IPS-15b (cell line): ENCODE measurements at regions not wholly inside any gene's neighbourhood (a gene's known extent, or its start where the extent isn't known, plus 50 kb on each side); places are given as distances from the start of the nearest gene placed in this dataset.

Source experiments
- H3K27me3 ChIP-seq: one replicate; pipeline ENCODE4 v1.6.1; 2013; ENCODE audit warnings: low read length; ENCODE audit not compliant: control insufficient read depth, insufficient read depth
- H3K36me3 ChIP-seq: one replicate; pipeline ENCODE4 v1.6.1; 2013; ENCODE audit warnings: low read length; ENCODE audit not compliant: control insufficient read depth, insufficient read depth
- H3K4me1 ChIP-seq: one replicate; pipeline ENCODE4 v1.6.1; 2013; ENCODE audit warnings: mild to moderate bottlenecking, low read length; ENCODE audit not compliant: control insufficient read depth, insufficient read depth
- H3K4me3 ChIP-seq: one replicate; pipeline ENCODE4 v1.5.1; 2013; ENCODE audit warnings: low read depth, low read length
- H3K9ac ChIP-seq: one replicate; pipeline ENCODE4 v1.6.1; 2013; ENCODE audit warnings: low read depth, mild to moderate bottlenecking, low read length
- H3K9me3 ChIP-seq: one replicate; pipeline ENCODE4 v1.6.1; 2013; ENCODE audit warnings: mild to moderate bottlenecking, low read length; ENCODE audit not compliant: control insufficient read depth, insufficient read depth

- Histone ChIP-seq H3K9me3 (no peaks in the 10 kb centered on the region), H3K4me1 (peaks cover 9% of the 10 kb centered on the region), H3K27me3 (no peaks in the 10 kb centered on the region), H3K4me3 (no peak overlapping the region), H3K9ac (no peak overlapping the region), H3K36me3 (no peaks in the 10 kb centered on the region)
These were observed 57.5 kb upstream of the KLF3 start for GRCh38 chr4:38606587-38606905.

GRCh38 chr4:38609614-38610013 is 54.4 kb upstream of the KLF3 start:
- Histone ChIP-seq H3K27me3 (no peaks in the 10 kb centered on the region), H3K9me3 (no peaks in the 10 kb centered on the region), H3K4me3 (no peak overlapping the region), H3K9ac (no peak overlapping the region), H3K36me3 (no peaks in the 10 kb centered on the region), H3K4me1 (peaks cover 9% of the 10 kb centered on the region)

- no peaks in the 10 kb centered on the region for H3K27me3 ChIP-seq
- H3K36me3 ChIP-seq = no peaks in the 10 kb centered on the region
- H3K9me3 ChIP-seq = no peaks in the 10 kb centered on the region
- H3K4me1 ChIP-seq = peaks cover 3% of the 10 kb centered on the region
- H3K9ac ChIP-seq = no peak overlapping the region
- H3K4me3 ChIP-seq = no peak overlapping the region
These were observed 53.5 kb upstream of the KLF3 start for GRCh38 chr4:38610521-38610920.

- H3K4me1 ChIP-seq = peaks cover 2% of the 10 kb centered on the region
- H3K36me3 ChIP-seq = no peaks in the 10 kb centered on the region
- no peak overlapping the region for H3K4me3 ChIP-seq
- H3K9ac ChIP-seq = no peak overlapping the region
- H3K27me3 ChIP-seq = no peaks in the 10 kb centered on the region
- H3K9me3 ChIP-seq = no peaks in the 10 kb centered on the region
These were observed 53.0 kb upstream of the KLF3 start for GRCh38 chr4:38610966-38611431.

GRCh38 chr4:38611676-38612075 is 52.3 kb upstream of the KLF3 start:
- Histone ChIP-seq H3K36me3 (no peaks in the 10 kb centered on the region), H3K9ac (no peak overlapping the region), H3K4me1 (peaks cover 2% of the 10 kb centered on the region), H3K9me3 (no peaks in the 10 kb centered on the region), H3K27me3 (no peaks in the 10 kb centered on the region), H3K4me3 (no peak overlapping the region)

- H3K36me3 ChIP-seq = no peaks in the 10 kb centered on the region
- H3K9me3 ChIP-seq = no peaks in the 10 kb centered on the region
- H3K27me3 ChIP-seq = no peaks in the 10 kb centered on the region
- H3K9ac ChIP-seq = no peak overlapping the region
- peaks cover 2% of the 10 kb centered on the region for H3K4me1 ChIP-seq
- H3K4me3 ChIP-seq = no peak overlapping the region
These were observed 51.2 kb upstream of the KLF3 start for GRCh38 chr4:38612646-38613414.
